ENCODE measurements at regions not wholly inside any gene's neighbourhood (a gene's known extent, or its start where the extent isn't known, plus 50 kb on each side); places are given as distances from the start of the nearest gene placed in this dataset.

DNA sequence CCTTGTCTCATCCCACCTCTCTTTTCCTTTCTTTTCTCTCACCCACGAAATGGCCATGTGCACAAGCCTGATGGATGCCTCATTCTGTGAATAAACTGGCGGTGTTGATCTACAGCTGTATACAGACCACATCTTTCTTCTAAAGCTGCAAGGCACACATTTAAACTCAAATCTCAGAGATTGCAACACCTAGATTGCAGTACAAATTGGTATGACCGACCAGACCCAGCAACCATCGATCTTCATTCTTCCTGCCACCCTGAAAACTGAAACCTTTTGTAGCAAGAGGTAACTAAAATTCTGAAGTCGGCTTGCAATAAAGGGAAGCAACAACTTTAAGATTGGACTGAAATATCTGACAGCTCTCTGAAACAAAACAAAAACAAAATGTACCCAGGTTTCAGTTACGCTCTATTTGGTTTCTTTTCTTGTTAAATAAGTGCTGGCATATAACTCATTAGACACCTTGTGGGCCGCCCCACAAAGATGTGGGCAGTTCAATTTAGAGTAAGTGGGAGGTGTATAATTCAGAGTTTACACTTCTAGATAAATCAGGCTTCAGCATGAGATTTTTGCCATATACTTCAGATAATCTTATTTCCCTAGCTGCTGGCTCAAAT is 390.0 kb upstream of the NOVA1 start:
- Histone ChIP-seq H3K4me1 (no peaks in the 10 kb centered on the region), H3K27ac (no peak overlapping the region), H3K4me3 (no peak overlapping the region), H3K27me3 (no peaks in the 10 kb centered on the region), H3K9me3 (no peaks in the 10 kb centered on the region), H3K36me3 (no peaks in the 10 kb centered on the region)
- TF ChIP-seq POLR2A (IDR thresholded peaks at IDR 0.05) = no peak
- TF ChIP-seq, protein P1, sequence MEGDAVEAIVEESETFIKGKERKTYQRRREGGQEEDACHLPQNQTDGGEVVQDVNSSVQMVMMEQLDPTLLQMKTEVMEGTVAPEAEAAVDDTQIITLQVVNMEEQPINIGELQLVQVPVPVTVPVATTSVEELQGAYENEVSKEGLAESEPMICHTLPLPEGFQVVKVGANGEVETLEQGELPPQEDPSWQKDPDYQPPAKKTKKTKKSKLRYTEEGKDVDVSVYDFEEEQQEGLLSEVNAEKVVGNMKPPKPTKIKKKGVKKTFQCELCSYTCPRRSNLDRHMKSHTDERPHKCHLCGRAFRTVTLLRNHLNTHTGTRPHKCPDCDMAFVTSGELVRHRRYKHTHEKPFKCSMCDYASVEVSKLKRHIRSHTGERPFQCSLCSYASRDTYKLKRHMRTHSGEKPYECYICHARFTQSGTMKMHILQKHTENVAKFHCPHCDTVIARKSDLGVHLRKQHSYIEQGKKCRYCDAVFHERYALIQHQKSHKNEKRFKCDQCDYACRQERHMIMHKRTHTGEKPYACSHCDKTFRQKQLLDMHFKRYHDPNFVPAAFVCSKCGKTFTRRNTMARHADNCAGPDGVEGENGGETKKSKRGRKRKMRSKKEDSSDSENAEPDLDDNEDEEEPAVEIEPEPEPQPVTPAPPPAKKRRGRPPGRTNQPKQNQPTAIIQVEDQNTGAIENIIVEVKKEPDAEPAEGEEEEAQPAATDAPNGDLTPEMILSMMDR (IDR thresholded peaks at IDR 0.05) = no peak
- TF ChIP-seq EP300 (IDR thresholded peaks at IDR 0.05) = no peak
- no peak for TF ChIP-seq POLR2AphosphoS5 (IDR thresholded peaks at IDR 0.05)
- no peak for ATAC-seq
- WGBS, 2 donors (ENCODE audit: low coverage in 1 of 2) = 63 to 84% methylated on average over 3 to 7 of the region's 7 CpGs

DNA sequence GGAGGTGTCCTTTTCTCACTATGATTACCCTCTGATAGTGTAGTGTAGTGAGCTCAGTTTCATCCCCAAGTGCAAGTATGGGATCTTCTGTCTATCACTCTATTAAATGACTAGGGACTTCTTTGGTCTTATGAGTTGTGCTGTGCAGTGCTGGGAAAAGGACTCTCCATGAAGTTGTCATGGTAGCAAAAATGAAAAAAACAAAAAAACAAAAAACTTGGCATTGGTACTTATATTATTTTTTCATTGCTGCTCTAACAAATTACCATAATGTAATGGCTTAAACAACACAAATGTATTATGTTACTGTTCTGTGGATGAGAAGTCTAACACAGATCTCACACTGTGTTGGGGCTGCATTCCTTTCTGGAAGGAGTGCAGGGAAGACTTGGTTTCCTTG is 393.1 kb upstream of the NOVA1 start:
- no peaks in the 10 kb centered on the region for H3K36me3 ChIP-seq
- no peak for ATAC-seq
- H3K4me3 ChIP-seq = no peak overlapping the region
- H3K4me1 ChIP-seq = no peaks in the 10 kb centered on the region
- no peaks in the 10 kb centered on the region for H3K9me3 ChIP-seq
- H3K27me3 ChIP-seq = no peaks in the 10 kb centered on the region
- TF ChIP-seq, protein P1 (IDR thresholded peaks at IDR 0.05) = no peak
- TF ChIP-seq EP300 (IDR thresholded peaks at IDR 0.05) (no peak), POLR2A (IDR thresholded peaks at IDR 0.05) (no peak), POLR2AphosphoS5 (IDR thresholded peaks at IDR 0.05) (no peak)
- H3K27ac ChIP-seq = no peak overlapping the region

DNA sequence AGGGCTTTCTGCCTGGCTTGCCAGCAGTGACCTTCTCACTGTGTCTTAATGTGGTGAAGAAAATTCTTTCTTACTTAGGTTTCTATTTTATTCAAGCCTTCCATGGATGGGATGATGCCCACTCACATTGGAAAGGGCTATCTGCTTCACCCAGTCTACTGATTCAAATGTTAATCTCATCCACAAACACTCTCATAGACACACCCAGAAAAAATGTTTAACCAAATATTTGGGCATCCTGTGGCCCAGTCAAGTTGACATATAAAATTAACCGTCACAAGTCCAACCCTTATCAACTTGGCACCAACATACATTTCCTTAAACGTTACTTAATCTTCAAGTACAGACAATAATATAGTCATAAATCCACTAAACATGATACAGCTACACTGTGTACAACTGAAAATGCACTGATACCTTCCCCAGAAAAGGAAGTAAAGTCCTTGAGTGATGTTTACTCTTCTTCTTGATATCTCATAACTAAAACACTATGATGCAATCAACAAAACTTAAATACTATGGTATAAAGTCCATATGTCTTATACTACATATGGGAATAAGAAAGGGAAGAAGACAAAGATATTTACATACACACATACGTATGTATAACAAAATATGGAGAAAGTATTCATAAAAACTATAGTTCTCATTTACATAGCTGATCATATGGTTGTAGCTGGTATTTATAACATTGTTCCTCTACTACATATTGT is 394.7 kb upstream of the NOVA1 start:
- ATAC-seq = no peak
- Histone ChIP-seq H3K36me3 (no peaks in the 10 kb centered on the region), H3K27me3 (no peaks in the 10 kb centered on the region), H3K27ac (no peak overlapping the region), H3K9me3 (no peaks in the 10 kb centered on the region), H3K4me3 (no peak overlapping the region), H3K4me1 (no peaks in the 10 kb centered on the region)
- no peak for TF ChIP-seq POLR2A (IDR thresholded peaks at IDR 0.05)
- no peak for TF ChIP-seq EP300 (IDR thresholded peaks at IDR 0.05)
- TF ChIP-seq, protein P1 (IDR thresholded peaks at IDR 0.05) = no peak
- no peak for TF ChIP-seq POLR2AphosphoS5 (IDR thresholded peaks at IDR 0.05)
- 57 to 78% methylated on average over 3 of the region's 3 CpGs for WGBS, 2 donors (ENCODE audit: low coverage in 1 of 2)

DNA sequence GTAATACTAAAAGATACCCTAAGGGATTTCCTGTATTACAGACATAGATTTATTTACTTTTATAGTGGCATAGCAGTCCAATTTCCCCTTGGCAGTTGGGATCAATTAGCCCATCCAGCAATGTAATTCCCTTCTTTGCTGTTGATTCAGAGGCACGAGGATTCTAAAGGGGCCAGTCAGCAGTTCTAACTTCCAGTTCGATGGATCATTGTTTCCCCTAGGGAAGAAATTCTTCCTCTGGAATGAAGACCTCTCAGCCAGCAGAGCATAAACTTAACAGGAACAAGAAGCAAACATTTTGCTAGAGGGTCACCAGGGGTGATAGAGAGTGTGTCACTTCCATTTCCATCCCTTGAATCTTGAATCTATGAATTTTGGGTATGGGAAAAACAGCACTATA is 395.7 kb upstream of the NOVA1 start:
- H3K4me1 ChIP-seq = no peaks in the 10 kb centered on the region
- H3K9me3 ChIP-seq = no peaks in the 10 kb centered on the region
- H3K27ac ChIP-seq = no peak overlapping the region
- 17 to 69% methylated on average over 1 to 2 of the region's 2 CpGs for WGBS, 2 donors (ENCODE audit: low coverage in 1 of 2)
- H3K4me3 ChIP-seq = no peak overlapping the region
- no peak for ATAC-seq
- no peaks in the 10 kb centered on the region for H3K36me3 ChIP-seq
- no peak for TF ChIP-seq POLR2AphosphoS5 (IDR thresholded peaks at IDR 0.05)
- no peak for TF ChIP-seq POLR2A (IDR thresholded peaks at IDR 0.05)
- TF ChIP-seq, protein P1 (IDR thresholded peaks at IDR 0.05) = no peak
- no peak for TF ChIP-seq EP300 (IDR thresholded peaks at IDR 0.05)
- H3K27me3 ChIP-seq = no peaks in the 10 kb centered on the region

DNA sequence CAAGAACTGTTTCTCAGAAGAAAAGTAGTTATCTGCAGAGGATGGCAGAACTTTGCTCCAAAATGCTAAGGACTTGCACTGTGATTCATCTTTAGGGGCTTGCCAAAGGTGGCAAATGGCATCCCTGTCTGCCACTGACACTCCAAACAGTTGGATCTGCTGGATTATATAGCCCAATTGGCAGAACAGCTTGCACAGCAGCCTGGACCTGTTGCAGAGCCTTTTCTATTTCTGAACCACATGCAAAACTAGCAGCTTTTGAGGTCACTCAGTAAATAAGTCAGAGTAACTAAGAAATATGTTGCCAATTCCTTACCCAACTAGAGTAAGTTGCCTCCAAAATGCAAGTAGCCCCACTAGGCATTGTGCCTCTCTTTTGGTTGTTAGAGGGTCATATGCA is 397.5 kb upstream of the NOVA1 start:
- TF ChIP-seq POLR2AphosphoS5 (IDR thresholded peaks at IDR 0.05) (no peak), POLR2A (IDR thresholded peaks at IDR 0.05) (no peak), EP300 (IDR thresholded peaks at IDR 0.05) (no peak)
- TF ChIP-seq, protein P1 (IDR thresholded peaks at IDR 0.05) = no peak
- ATAC-seq = no peak
- no peaks in the 10 kb centered on the region for H3K36me3 ChIP-seq

More for the DNA sequence above, 397.5 kb upstream of the NOVA1 start:
- Histone ChIP-seq H3K27me3 (no peaks in the 10 kb centered on the region), H3K4me3 (no peak overlapping the region), H3K9me3 (no peaks in the 10 kb centered on the region), H3K27ac (no peak overlapping the region), H3K4me1 (no peaks in the 10 kb centered on the region)

Data from gastroesophageal sphincter (tissue), 4 donors.